Stimulated activated CD8-positive, alpha-beta memory T cell treated with anti-CD3 and anti-CD28 coated beads, Interleukin-2, amount 100 ng/mL, for 1 hour (primary cell): ENCODE measurements at regions not wholly inside any gene's neighbourhood (a gene's known extent, or its start where the extent isn't known, plus 50 kb on each side); places are given as distances from the start of the nearest gene placed in this dataset.

Experiments used
- DNase-seq, 2 donors: peaks; one replicate each; pipeline ENCODE4 v3.0.0-alpha.2; 2020; ENCODE audit warnings: low read depth in 2 of 2

GRCh38 chr22:49213731-49214352 is 613.8 kb downstream of the BRD1 start:
- no peak for DNase-seq

GRCh38 chr22:49212466-49212865 is 615.2 kb downstream of the BRD1 start:
- DNase-seq, result no peak

GRCh38 chr22:49212002-49212401 is 615.7 kb downstream of the BRD1 start:
- DNase-seq, result no peak

GRCh38 chr22:49211176-49211575 is 616.5 kb downstream of the BRD1 start:
- DNase-seq, result no peak

GRCh38 chr22:49210606-49211005 is 617.1 kb downstream of the BRD1 start:
- DNase-seq, result no peak

GRCh38 chr22:49209452-49210195 is 618.0 kb downstream of the BRD1 start:
- DNase-seq, result no peak

- DNase-seq, result no peak
Measured at GRCh38 chr22:49208768-49209252, 618.9 kb downstream of the BRD1 start.

DNA sequence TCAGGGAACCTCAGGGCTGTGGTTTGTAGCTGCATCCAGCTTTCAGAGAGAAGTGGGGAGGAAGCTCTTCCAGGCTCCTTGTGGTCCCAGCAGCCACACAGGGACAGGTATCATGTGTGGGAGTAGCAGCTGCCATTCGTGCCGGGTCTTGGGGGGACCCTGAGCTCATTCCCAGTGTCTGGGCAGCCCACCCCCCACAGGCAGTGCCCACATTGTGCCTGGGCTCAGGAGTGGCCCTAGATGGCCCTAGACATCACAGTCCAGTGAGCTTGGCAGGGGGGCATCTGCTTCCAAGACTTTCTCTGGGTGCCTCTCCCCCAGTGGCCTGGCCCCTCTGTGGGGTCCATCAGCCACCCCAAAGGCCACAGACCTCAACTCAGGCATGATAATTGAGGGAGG is 619.7 kb downstream of the BRD1 start:
- no peak for DNase-seq

DNA sequence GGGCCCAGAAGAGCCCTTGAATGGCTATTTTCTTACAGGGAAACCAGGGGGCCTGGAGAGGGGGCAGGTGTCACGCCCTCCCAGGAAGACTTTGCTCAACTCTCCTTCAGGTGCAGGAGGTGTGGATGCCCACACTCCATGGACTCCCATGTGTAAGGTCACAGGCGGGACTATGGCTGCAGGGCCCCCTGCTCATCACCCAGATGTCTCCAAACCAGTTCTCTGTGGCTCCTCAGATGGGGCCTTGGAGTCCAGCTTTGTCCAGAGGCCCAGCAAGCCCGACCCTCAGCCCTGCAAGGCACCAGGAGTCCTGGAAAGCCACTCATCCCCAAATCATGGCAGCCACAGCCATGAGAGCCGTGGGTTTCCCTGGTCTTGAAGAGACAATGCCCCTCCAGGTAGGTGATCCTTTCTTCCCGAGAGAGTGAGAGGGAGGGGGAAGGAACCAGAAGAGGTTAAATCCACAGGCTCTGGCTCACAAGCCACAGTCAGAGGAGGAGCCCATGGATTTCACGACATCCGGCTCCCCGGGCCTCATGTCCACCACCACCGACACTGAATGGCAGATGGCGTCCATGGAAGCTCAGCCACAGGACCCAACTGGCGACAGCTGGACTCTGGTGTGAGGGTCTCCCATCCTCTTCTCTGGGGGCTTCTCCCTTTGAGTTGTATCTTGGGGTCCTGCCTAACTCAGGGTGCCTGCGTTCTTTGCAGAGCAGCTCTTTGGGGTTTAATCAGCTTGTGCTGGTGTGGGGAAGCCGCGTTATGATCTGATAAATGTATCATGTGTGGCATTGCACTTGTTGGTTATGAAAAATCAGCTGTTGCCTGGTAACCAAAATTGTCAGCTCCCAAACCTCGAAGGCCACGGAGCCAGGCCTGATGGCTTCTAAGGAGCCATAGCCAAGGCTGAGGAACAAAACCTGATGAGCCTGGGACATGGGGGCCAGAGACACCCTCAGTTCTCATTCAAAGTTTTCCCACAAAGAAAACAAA is 620.4 kb downstream of the BRD1 start:
- no peak for DNase-seq

DNA sequence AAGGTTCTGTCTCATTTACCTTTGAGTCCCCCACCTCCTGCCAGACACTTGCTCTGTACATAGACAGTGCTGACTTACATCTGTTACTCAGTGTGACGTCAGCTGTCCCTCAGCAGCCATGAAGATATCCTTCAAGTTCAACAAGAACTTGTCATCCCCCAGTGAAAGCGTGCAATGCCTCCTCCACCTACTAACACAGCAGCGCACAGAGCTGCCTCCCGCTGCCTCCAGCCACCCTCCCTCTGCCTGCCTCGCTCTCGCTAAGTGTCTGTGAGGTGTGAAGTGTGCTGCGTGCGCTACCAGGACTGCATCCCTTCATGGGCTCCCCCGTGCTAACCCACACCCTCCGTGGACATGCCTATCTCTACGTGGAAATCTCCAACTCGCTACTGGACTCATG is 621.4 kb downstream of the BRD1 start:
- no peak for DNase-seq

DNA sequence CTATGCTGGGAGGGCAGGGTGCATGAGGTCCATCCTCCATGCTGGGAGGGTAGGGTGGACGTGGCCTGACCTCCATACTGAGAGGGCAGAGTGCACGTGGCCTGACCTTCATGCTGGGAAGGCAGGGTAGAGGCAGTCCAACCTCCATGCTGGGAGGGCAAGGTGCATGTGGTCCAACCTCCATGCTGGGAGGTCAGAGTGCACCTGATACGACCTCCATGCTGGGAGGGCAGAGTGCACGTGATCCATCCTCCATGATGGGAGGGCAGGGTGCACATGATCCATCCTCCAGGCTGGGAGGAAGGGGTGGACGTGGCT is 622.2 kb downstream of the BRD1 start:
- DNase-seq, result no peak

GRCh38 chr22:49204599-49205482 is 622.8 kb downstream of the BRD1 start:
- DNase-seq, result no peak

- DNase-seq, result no peak
Measured at GRCh38 chr22:49203859-49204598, 623.6 kb downstream of the BRD1 start.

GRCh38 chr22:49203091-49203858 is 624.4 kb downstream of the BRD1 start:
- DNase-seq, result no peak

DNA sequence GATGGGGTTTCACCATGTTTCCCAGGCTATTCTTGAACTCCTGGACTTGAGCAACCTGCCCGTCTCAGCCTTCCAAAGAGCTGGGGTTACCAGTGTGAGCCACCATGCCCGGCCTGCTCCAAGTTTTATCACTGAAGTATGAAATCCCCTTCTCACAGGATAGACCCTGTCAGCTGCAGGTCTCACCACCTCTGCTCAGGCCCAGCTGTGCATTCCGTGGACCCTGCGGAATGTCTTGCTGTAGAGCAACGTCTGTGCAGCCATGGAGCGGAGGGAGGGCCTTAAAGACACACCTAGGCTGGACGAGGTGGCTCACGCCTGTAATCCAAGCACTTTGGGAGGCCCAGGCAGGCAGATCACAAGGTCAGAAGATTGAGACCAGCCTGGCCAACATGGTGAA is 625.4 kb downstream of the BRD1 start:
- DNase-seq, result no peak

DNA sequence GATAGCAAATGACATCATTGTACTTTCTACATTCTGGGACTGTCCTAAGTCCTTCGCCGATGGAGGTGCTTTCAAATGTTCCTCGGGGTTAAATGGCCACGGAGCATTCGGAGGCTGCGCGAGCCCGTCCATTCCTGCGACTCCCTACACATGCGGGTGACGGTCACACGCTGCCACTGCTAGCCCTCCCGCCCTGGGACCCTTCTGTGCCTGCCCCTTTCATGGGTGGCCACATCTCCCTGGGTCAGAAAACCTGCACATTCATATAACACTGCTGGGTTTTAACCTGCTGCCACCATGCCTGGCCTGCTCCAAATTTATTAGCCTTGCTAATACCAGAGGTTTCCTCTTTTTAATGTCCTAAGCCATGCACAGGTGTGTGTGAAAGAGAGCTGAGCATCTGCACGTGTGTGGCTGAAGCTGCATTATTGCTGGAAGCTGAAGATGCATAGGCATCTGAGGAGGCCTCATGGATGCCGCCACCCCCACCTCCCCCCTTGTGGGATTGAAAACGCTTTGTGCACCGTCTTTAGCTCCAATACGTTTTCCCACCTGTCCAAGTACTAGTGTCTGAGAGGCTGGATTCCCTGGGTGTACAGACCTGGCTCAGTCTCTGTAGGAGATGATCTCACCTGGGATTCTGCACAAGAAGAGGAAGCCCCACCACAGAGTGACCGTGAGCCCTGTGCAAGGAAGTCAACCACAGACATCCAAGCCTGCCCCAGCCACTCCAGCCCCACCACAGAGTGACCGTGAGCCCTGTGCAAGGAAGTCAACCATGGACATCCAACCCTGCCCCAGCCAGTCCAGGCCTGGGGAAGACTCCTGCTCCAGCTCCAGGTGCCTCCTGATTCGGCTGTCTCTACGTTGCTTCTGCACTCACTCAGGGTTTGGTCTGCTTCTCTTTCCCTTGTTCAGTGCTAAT is 626.4 kb downstream of the BRD1 start:
- no peak for DNase-seq

- no peak for DNase-seq
Measured at GRCh38 chr22:49199224-49199623, 628.4 kb downstream of the BRD1 start.

DNA sequence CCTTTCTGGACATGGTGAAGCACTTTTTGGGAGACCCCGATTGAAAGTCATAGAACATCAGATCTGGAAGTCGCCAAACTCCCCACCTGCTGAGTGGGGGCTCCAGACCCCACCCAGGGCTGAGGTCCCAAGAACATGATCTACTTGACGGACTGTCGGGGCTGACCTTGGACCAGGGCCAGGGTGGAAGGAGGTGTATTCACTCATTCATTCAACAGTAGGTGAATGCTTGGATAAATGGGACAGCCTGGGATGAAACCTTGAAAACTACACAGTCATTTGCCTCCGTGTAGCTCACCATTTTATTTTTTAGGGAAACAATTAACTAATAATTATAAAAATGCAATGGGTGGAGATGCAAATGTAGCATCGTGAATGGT is 629.0 kb downstream of the BRD1 start:
- DNase-seq, result no peak
